HG03354 (cell line): ENCODE measurements at regions not wholly inside any gene's neighbourhood (a gene's known extent, or its start where the extent isn't known, plus 50 kb on each side); places are given as distances from the start of the nearest gene placed in this dataset.

Experiments
- ATAC-seq: cut with Tn5 transposase; IDR thresholded peaks from one replicate; pipeline ENCODE4 v1.9.1; 2021; ENCODE audit warnings: mild to moderate bottlenecking; ENCODE audit not compliant: unreplicated experiment, poor library complexity, severe bottlenecking

- ATAC-seq: no peak
Observed at GRCh38 chr13:104411141-104411765, 1345.0 kb upstream of the SLC10A2 start.

- ATAC-seq: no peak
Observed at GRCh38 chr13:104408733-104409132, 1342.5 kb upstream of the SLC10A2 start.

GRCh38 chr13:104404325-104404724 is 1338.1 kb upstream of the SLC10A2 start:
- ATAC-seq: no peak

- ATAC-seq: no peak
Observed at GRCh38 chr13:104389691-104390090, 1323.5 kb upstream of the SLC10A2 start.

- no peak for ATAC-seq
Observed at GRCh38 chr13:104387510-104387909, 1321.3 kb upstream of the SLC10A2 start.

GRCh38 chr13:104385404-104385803 is 1319.2 kb upstream of the SLC10A2 start:
- ATAC-seq: no peak

- no peak for ATAC-seq
Observed at GRCh38 chr13:104382951-104383350, 1316.7 kb upstream of the SLC10A2 start.

GRCh38 chr13:104376588-104376987 is 1310.4 kb upstream of the SLC10A2 start:
- ATAC-seq: no peak

GRCh38 chr13:104375614-104376013 is 1309.4 kb upstream of the SLC10A2 start:
- ATAC-seq: no peak

- ATAC-seq: no peak
Observed at GRCh38 chr13:104372095-104372655, 1306.0 kb upstream of the SLC10A2 start.

GRCh38 chr13:104365430-104365829 is 1299.2 kb upstream of the SLC10A2 start:
- no peak for ATAC-seq

GRCh38 chr13:104357672-104358354 is 1291.6 kb upstream of the SLC10A2 start:
- ATAC-seq: no peak

GRCh38 chr13:104357174-104357573 is 1291.0 kb upstream of the SLC10A2 start:
- no peak for ATAC-seq

GRCh38 chr13:104355041-104355670 is 1288.9 kb upstream of the SLC10A2 start:
- no peak for ATAC-seq

- ATAC-seq: no peak
Observed at GRCh38 chr13:104327211-104327610, 1261.0 kb upstream of the SLC10A2 start.

- ATAC-seq: no peak
Observed at GRCh38 chr13:104326523-104326922, 1260.3 kb upstream of the SLC10A2 start.

GRCh38 chr13:104321756-104322155 is 1255.5 kb upstream of the SLC10A2 start:
- no peak for ATAC-seq

- no peak for ATAC-seq
Observed at GRCh38 chr13:104320446-104320845, 1254.2 kb upstream of the SLC10A2 start.

GRCh38 chr13:104318121-104318520 is 1251.9 kb upstream of the SLC10A2 start:
- ATAC-seq: no peak

GRCh38 chr13:104315606-104316005 is 1249.4 kb upstream of the SLC10A2 start:
- no peak for ATAC-seq
